Tibial nerve (tissue), 4 donors: ENCODE measurements at regions not wholly inside any gene's neighbourhood (a gene's known extent, or its start where the extent isn't known, plus 50 kb on each side); places are given as distances from the start of the nearest gene placed in this dataset.

ENCODE experiments used
- CTCF ChIP-seq, 5 experiments: fragments of 200-600 bp in 3 of 5; fragments of 450-650 bp in 2 of 5; sonication (generic) in 3 of 5; IDR thresholded peaks; one replicate each; pipeline ENCODE4 v1.5.1; 2016 to 2019; ENCODE audit warnings: antibody characterized with exemption in 5 of 5, mild to moderate bottlenecking in 3 of 5, moderate library complexity in 2 of 5
- EP300 ChIP-seq, 2 donors: sonication (generic); formaldehyde crosslinking; IDR thresholded peaks; one replicate each; pipeline ENCODE4 v1.6.1; 2017; ENCODE audit warnings: antibody characterized with exemption in 2 of 2, mild to moderate bottlenecking in 1 of 2
- POLR2A ChIP-seq, 2 donors: fragments of 450-650 bp; IDR thresholded peaks; one replicate each; pipeline ENCODE4 v1.6.1; 2017; ENCODE audit warnings: antibody characterized with exemption in 2 of 2, mild to moderate bottlenecking in 2 of 2, moderate library complexity in 2 of 2

- TF ChIP-seq CTCF (IDR thresholded peaks at IDR 0.05) (no peak), POLR2A (IDR thresholded peaks at IDR 0.05) (no peak), EP300 (IDR thresholded peaks at IDR 0.05) (no peak)
These were observed 176.6 kb upstream of the EMCN start for GRCh38 chr4:100694467-100694866.
